ENCODE measurements at regions not wholly inside any gene's neighbourhood (a gene's known extent, or its start where the extent isn't known, plus 50 kb on each side); places are given as distances from the start of the nearest gene placed in this dataset.

- Histone ChIP-seq H3K27ac (ENCODE audit: low read depth in 2 of 2, low read length in 1 of 2) (no peak overlapping the region), H3K27me3 (ENCODE audit: control insufficient read depth in 1 of 2, insufficient read depth in 2 of 2, low read length in 2 of 2) (no peaks in the 10 kb centered on the region)
- 85 to 91% methylated on average over 3 of the region's 3 CpGs for WGBS, 2 donors
Observed at GRCh38 chr10:44539178-44539577, 154.3 kb upstream of the CXCL12 start.

GRCh38 chr10:44552726-44553125 is 167.8 kb upstream of the CXCL12 start:
- Histone ChIP-seq H3K27ac (ENCODE audit: low read depth in 2 of 2, low read length in 1 of 2) (no peak overlapping the region), H3K9me3 (ENCODE audit: control insufficient read depth in 2 of 2, insufficient read depth in 1 of 2, low read depth in 1 of 2, low read length in 1 of 2) (peaks cover 0 to 11% of the 10 kb centered on the region in 2 donors), H3K4me3 (ENCODE audit: low read depth in 1 of 2, low read length in 2 of 2) (no peak overlapping the region), H3K36me3 (ENCODE audit: control insufficient read depth in 2 of 2, insufficient read depth in 2 of 2, low read length in 1 of 2) (no peaks in the 10 kb centered on the region), H3K4me1 (ENCODE audit: control insufficient read depth in 2 of 2, insufficient read depth in 2 of 2, low read length in 1 of 2) (no peaks in the 10 kb centered on the region), H3K27me3 (ENCODE audit: control insufficient read depth in 1 of 2, insufficient read depth in 2 of 2, low read length in 2 of 2) (no peaks in the 10 kb centered on the region)
- WGBS, 2 donors, result 72 to 78% methylated on average over 8 of the region's 8 CpGs

More at GRCh38 chr10:44539178-44539577, 154.3 kb upstream of the CXCL12 start:
- H3K4me3 ChIP-seq (ENCODE audit: low read depth in 1 of 2, low read length in 2 of 2), result no peak overlapping the region
- no peaks in the 10 kb centered on the region for H3K4me1 ChIP-seq (ENCODE audit: control insufficient read depth in 2 of 2, insufficient read depth in 2 of 2, low read length in 1 of 2)
- no peaks in the 10 kb centered on the region for H3K36me3 ChIP-seq (ENCODE audit: control insufficient read depth in 2 of 2, insufficient read depth in 2 of 2, low read length in 1 of 2)
- H3K9me3 ChIP-seq (ENCODE audit: control insufficient read depth in 2 of 2, insufficient read depth in 1 of 2, low read depth in 1 of 2, low read length in 1 of 2), result peaks cover 0 to 3% of the 10 kb centered on the region in 2 donors

GRCh38 chr10:44557596-44558191 is 172.8 kb upstream of the CXCL12 start:
- no peak overlapping the region for H3K27ac ChIP-seq (ENCODE audit: low read depth in 2 of 2, low read length in 1 of 2)

GRCh38 chr10:44558521-44558920 is 173.6 kb upstream of the CXCL12 start:
- H3K4me1 ChIP-seq (ENCODE audit: control insufficient read depth in 2 of 2, insufficient read depth in 2 of 2, low read length in 1 of 2), result no peaks in the 10 kb centered on the region
- no peak overlapping the region for H3K4me3 ChIP-seq (ENCODE audit: low read depth in 1 of 2, low read length in 2 of 2)
- H3K27ac ChIP-seq (ENCODE audit: low read depth in 2 of 2, low read length in 1 of 2), result no peak overlapping the region
- H3K27me3 ChIP-seq (ENCODE audit: control insufficient read depth in 1 of 2, insufficient read depth in 2 of 2, low read length in 2 of 2), result no peaks in the 10 kb centered on the region
- H3K36me3 ChIP-seq (ENCODE audit: control insufficient read depth in 2 of 2, insufficient read depth in 2 of 2, low read length in 1 of 2), result no peaks in the 10 kb centered on the region
- H3K9me3 ChIP-seq (ENCODE audit: control insufficient read depth in 2 of 2, insufficient read depth in 1 of 2, low read depth in 1 of 2, low read length in 1 of 2), result peaks cover 0 to 12% of the 10 kb centered on the region in 2 donors

More at GRCh38 chr10:44557596-44558191, 172.8 kb upstream of the CXCL12 start:
- H3K4me3 ChIP-seq (ENCODE audit: low read depth in 1 of 2, low read length in 2 of 2), result no peak overlapping the region
- H3K9me3 ChIP-seq (ENCODE audit: control insufficient read depth in 2 of 2, insufficient read depth in 1 of 2, low read depth in 1 of 2, low read length in 1 of 2), result peaks cover 0 to 12% of the 10 kb centered on the region in 2 donors
- H3K27me3 ChIP-seq (ENCODE audit: control insufficient read depth in 1 of 2, insufficient read depth in 2 of 2, low read length in 2 of 2), result no peaks in the 10 kb centered on the region
- H3K4me1 ChIP-seq (ENCODE audit: control insufficient read depth in 2 of 2, insufficient read depth in 2 of 2, low read length in 1 of 2), result no peaks in the 10 kb centered on the region
- 87 to 90% methylated on average over 7 of the region's 7 CpGs for WGBS, 2 donors
- H3K36me3 ChIP-seq (ENCODE audit: control insufficient read depth in 2 of 2, insufficient read depth in 2 of 2, low read length in 1 of 2), result no peaks in the 10 kb centered on the region

DNA sequence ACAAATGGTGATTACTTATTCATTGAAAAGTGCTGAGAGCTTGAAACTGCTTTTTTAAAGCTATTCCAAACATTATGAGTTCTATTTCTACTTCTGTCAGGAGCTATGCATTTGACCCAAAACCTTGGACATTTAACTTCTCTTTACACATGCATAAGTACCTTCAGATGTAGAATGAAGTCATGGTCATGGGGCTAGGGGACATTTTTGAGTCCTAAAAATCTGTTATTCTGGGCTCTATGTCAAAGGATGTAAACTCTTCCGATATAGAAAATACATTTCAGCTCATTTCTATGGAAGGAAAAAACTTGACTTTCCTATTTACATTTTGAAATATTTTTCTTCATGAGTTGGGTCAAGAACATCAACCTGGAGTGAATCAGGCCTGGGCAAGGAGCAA is 179.5 kb upstream of the CXCL12 start:
- Histone ChIP-seq H3K4me1 (ENCODE audit: control insufficient read depth in 2 of 2, insufficient read depth in 2 of 2, low read length in 1 of 2) (no peaks in the 10 kb centered on the region), H3K4me3 (ENCODE audit: low read depth in 1 of 2, low read length in 2 of 2) (no peak overlapping the region), H3K9me3 (ENCODE audit: control insufficient read depth in 2 of 2, insufficient read depth in 1 of 2, low read depth in 1 of 2, low read length in 1 of 2) (peaks cover 0 to 4% of the 10 kb centered on the region in 2 donors), H3K27ac (ENCODE audit: low read depth in 2 of 2, low read length in 1 of 2) (no peak overlapping the region), H3K27me3 (ENCODE audit: control insufficient read depth in 1 of 2, insufficient read depth in 2 of 2, low read length in 2 of 2) (no peaks in the 10 kb centered on the region), H3K36me3 (ENCODE audit: control insufficient read depth in 2 of 2, insufficient read depth in 2 of 2, low read length in 1 of 2) (no peaks in the 10 kb centered on the region)
- WGBS, 2 donors, result 97% methylated on average over 1 of the region's 1 CpG

DNA sequence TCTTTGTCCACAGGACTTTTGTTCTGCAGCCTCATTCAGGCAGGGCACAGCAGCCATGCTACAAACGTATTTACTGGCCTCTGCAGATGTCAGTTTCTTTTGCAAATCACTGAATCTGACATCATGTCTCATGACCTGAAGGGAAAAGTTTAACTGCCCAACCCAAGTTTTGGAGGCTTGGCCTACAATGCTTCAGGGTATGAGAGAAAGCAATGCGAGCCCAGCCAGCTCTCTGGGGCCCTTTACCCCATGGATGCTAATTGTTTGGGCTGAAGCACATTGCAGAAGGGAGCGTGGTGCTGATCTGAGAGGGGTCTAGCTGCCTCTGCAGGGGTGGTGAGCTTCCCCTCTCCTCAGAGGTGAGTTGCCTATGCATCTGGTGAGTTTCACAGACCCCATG is 179.9 kb upstream of the CXCL12 start:
- Histone ChIP-seq H3K4me3 (ENCODE audit: low read depth in 1 of 2, low read length in 2 of 2) (no peak overlapping the region), H3K9me3 (ENCODE audit: control insufficient read depth in 2 of 2, insufficient read depth in 1 of 2, low read depth in 1 of 2, low read length in 1 of 2) (peaks cover 0 to 4% of the 10 kb centered on the region in 2 donors), H3K36me3 (ENCODE audit: control insufficient read depth in 2 of 2, insufficient read depth in 2 of 2, low read length in 1 of 2) (no peaks in the 10 kb centered on the region), H3K4me1 (ENCODE audit: control insufficient read depth in 2 of 2, insufficient read depth in 2 of 2, low read length in 1 of 2) (no peaks in the 10 kb centered on the region), H3K27ac (ENCODE audit: low read depth in 2 of 2, low read length in 1 of 2) (no peak overlapping the region), H3K27me3 (ENCODE audit: control insufficient read depth in 1 of 2, insufficient read depth in 2 of 2, low read length in 2 of 2) (no peaks in the 10 kb centered on the region)
- 50 to 51% methylated on average over 3 of the region's 3 CpGs for whole genome bisulfite sequencing, 2 donors

GRCh38 chr10:44566786-44567185 is 181.9 kb upstream of the CXCL12 start:
- Histone ChIP-seq H3K4me3 (ENCODE audit: low read depth in 1 of 2, low read length in 2 of 2) (no peak overlapping the region), H3K36me3 (ENCODE audit: control insufficient read depth in 2 of 2, insufficient read depth in 2 of 2, low read length in 1 of 2) (no peaks in the 10 kb centered on the region), H3K4me1 (ENCODE audit: control insufficient read depth in 2 of 2, insufficient read depth in 2 of 2, low read length in 1 of 2) (no peaks in the 10 kb centered on the region), H3K9me3 (ENCODE audit: control insufficient read depth in 2 of 2, insufficient read depth in 1 of 2, low read depth in 1 of 2, low read length in 1 of 2) (no peaks in the 10 kb centered on the region), H3K27me3 (ENCODE audit: control insufficient read depth in 1 of 2, insufficient read depth in 2 of 2, low read length in 2 of 2) (no peaks in the 10 kb centered on the region), H3K27ac (ENCODE audit: low read depth in 2 of 2, low read length in 1 of 2) (no peak overlapping the region)
- 44 to 59% methylated on average over 1 of the region's 1 CpG for WGBS, 2 donors

- H3K4me1 ChIP-seq (ENCODE audit: control insufficient read depth in 2 of 2, insufficient read depth in 2 of 2, low read length in 1 of 2), result no peaks in the 10 kb centered on the region
- H3K27me3 ChIP-seq (ENCODE audit: control insufficient read depth in 1 of 2, insufficient read depth in 2 of 2, low read length in 2 of 2), result no peaks in the 10 kb centered on the region
- WGBS, 2 donors, result 58 to 66% methylated on average over 1 of the region's 1 CpG
- H3K4me3 ChIP-seq (ENCODE audit: low read depth in 1 of 2, low read length in 2 of 2), result no peak overlapping the region
- H3K36me3 ChIP-seq (ENCODE audit: control insufficient read depth in 2 of 2, insufficient read depth in 2 of 2, low read length in 1 of 2), result no peaks in the 10 kb centered on the region
- no peak overlapping the region for H3K27ac ChIP-seq (ENCODE audit: low read depth in 2 of 2, low read length in 1 of 2)
- no peaks in the 10 kb centered on the region for H3K9me3 ChIP-seq (ENCODE audit: control insufficient read depth in 2 of 2, insufficient read depth in 1 of 2, low read depth in 1 of 2, low read length in 1 of 2)
Observed at GRCh38 chr10:44567471-44567870, 182.6 kb upstream of the CXCL12 start.

DNA sequence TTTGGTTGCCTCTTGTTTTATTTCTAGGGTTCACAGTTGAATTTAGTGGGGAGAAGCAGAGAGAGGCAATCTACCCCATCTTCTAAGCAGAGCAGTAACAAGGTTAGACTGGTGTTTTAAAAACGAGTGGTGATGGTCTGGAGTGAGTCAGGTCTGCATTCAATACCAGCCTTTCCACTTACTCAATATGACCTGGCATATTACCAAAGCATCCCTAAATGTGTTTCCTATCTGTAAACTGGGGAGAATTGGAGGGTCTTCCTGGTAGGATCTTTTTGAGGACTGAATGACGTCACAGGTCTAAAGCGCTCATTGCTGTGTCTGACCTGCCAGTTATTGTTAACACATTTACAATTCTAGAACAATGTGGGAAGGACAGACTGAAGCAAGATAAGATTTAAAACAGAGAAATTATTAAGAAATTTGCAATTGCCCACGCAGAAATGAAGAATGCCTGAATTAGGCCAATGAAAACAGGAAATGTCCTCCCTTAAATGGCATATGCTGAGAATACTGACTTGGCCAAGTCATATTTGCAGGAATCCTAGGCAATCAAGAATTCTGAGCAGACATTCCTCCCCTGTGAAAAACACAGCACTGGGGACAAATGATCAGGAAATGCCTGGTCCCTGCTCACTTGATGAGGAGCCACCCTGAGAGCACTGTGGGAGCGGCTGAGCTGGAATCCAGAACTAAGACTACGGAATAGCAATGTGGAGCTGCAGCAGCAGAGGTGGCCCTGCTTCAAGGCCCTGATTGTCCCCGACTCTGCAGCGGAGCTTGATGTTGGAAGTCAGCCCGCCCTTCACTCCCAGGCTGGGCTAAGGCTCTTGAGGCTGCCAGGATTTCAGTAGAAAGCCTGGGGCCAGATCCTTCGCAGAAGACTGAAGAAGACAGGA is 184.5 kb upstream of the CXCL12 start:
- no peak overlapping the region for H3K27ac ChIP-seq (ENCODE audit: low read depth in 2 of 2, low read length in 1 of 2)
- WGBS, 2 donors, result 51 to 64% methylated on average over 10 of the region's 10 CpGs
- H3K4me1 ChIP-seq (ENCODE audit: control insufficient read depth in 2 of 2, insufficient read depth in 2 of 2, low read length in 1 of 2), result no peaks in the 10 kb centered on the region
- no peaks in the 10 kb centered on the region for H3K9me3 ChIP-seq (ENCODE audit: control insufficient read depth in 2 of 2, insufficient read depth in 1 of 2, low read depth in 1 of 2, low read length in 1 of 2)
- H3K36me3 ChIP-seq (ENCODE audit: control insufficient read depth in 2 of 2, insufficient read depth in 2 of 2, low read length in 1 of 2), result no peaks in the 10 kb centered on the region
- no peaks in the 10 kb centered on the region for H3K27me3 ChIP-seq (ENCODE audit: control insufficient read depth in 1 of 2, insufficient read depth in 2 of 2, low read length in 2 of 2)
- H3K4me3 ChIP-seq (ENCODE audit: low read depth in 1 of 2, low read length in 2 of 2), result no peak overlapping the region

All from esophagus (tissue), 2 donors.